HG02642 (cell line): ENCODE measurements at regions not wholly inside any gene's neighbourhood (a gene's known extent, or its start where the extent isn't known, plus 50 kb on each side); places are given as distances from the start of the nearest gene placed in this dataset.

Source experiments
- ATAC-seq: cut with Tn5 transposase; IDR thresholded peaks from one replicate; pipeline ENCODE4 v1.9.1; 2021; ENCODE audit warnings: mild to moderate bottlenecking; ENCODE audit not compliant: unreplicated experiment, poor library complexity

GRCh38 chr2:60298006-60298696 lies 255.3 kb downstream of the BCL11A start:
- ATAC-seq, result no peak

- no peak for ATAC-seq
These were observed 256.0 kb downstream of the BCL11A start for GRCh38 chr2:60297296-60298005.

- no peak for ATAC-seq
These were observed 257.1 kb downstream of the BCL11A start for GRCh38 chr2:60296219-60296955.

- no peak for ATAC-seq
These were observed 257.9 kb downstream of the BCL11A start for GRCh38 chr2:60295636-60295962.

GRCh38 chr2:60294901-60295635 lies 258.4 kb downstream of the BCL11A start:
- ATAC-seq, result no peak

DNA sequence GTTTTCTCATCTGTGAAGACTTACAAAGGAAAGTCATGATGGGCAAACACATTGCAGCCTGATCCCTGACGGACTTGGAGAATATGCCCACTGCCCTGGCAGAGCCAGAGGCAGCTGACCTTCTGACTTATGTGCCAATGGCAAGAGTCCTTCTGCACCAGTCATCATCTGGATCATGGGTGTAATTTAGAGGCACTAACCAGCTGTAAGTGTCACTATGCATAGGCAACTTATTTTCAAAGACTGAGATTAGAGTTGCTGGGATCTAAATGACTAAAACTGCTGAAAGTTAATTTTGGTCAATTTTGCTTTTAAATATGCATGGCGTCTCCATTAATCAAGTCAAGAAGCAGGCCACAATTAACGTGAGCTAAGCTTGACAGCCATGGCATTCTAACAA lies 261.2 kb downstream of the BCL11A start:
- no peak for ATAC-seq

GRCh38 chr2:60290509-60290908 lies 262.9 kb downstream of the BCL11A start:
- ATAC-seq, result no peak

- no peak for ATAC-seq
These were observed 267.7 kb downstream of the BCL11A start for GRCh38 chr2:60285626-60286316.

GRCh38 chr2:60283626-60284025 lies 269.8 kb downstream of the BCL11A start:
- ATAC-seq, result no peak

DNA sequence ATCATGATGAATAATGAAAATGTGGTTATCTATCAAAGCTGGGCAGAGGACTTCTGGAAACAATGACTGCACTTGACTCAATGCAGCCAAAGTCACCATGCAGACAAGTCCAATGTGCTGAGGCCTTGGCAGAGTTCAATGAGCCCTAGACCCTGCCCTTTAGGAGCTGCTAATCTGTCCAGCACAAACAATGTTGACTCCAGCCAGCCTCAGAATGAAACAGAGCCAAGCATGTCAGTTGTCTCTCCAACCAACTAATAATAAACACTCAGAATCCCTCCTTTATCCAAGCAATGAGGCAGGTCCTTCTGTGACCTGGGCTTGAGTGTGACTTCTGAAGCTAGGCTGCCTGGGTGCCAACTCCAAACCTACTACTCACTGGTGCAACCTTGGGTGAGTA lies 270.6 kb downstream of the BCL11A start:
- no peak for ATAC-seq

DNA sequence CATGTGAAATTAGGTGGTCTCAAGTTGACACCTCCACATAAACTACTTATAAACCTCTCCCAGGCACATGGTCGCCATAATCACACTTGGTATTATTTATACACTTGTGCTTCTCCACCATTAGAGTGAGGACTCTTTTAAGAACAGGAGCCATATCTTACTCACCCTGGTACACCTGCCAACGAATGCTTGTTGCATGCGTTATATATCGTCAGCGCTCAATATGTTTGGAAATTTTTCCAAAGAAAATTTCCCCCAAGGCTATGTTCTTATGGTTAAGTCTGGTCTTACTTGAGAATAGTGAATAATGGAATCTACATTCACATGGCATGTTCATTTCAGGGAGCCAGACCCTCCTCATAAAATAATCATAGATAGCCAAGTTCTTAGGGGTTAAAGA lies 271.7 kb downstream of the BCL11A start:
- no peak for ATAC-seq

GRCh38 chr2:60280238-60280637 lies 273.2 kb downstream of the BCL11A start:
- no peak for ATAC-seq

DNA sequence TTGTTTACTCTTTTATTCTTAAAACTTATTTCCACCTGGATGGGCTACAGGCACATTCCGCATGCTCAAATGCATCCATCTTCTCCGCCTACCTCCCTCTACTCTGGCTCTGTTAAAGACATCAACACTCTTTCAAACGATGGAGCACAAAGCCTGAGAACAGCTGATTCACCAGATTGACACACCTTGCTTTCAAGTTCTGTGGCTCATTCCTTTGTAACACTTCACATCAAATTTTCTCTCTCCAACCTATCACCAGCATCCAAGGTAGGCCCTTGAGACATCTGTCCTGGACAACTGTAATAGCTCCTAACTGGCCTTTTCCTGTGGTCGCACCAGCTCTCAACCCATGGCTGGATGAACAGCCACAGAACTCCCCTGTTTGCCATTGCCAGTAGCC lies 274.5 kb downstream of the BCL11A start:
- no peak for ATAC-seq

GRCh38 chr2:60275958-60276357 lies 277.5 kb downstream of the BCL11A start:
- no peak for ATAC-seq

- no peak for ATAC-seq
These were observed 279.6 kb downstream of the BCL11A start for GRCh38 chr2:60273836-60274235.

GRCh38 chr2:60271713-60272112 lies 281.7 kb downstream of the BCL11A start:
- no peak for ATAC-seq

- no peak for ATAC-seq
These were observed 282.3 kb downstream of the BCL11A start for GRCh38 chr2:60271131-60271530.

- no peak for ATAC-seq
These were observed 284.8 kb downstream of the BCL11A start for GRCh38 chr2:60268661-60269060.

DNA sequence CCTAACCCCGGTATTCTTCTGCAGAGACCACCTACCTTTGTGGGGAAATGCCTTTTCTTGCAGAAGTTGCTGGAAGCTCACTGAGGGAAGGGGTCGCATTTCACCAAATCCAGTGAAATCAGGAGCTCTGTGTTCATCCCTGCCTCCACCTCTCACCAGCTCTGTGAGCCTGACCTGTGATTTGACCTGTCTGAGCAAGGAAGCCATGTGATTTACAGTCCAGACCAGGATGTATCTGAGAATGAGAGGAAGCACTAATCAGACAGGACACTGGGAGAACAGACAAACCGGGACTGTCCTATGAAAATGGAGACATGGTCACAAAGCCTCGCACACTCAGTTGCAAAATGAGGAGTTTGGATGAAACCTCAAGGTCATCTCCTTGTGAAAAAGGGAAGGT lies 285.4 kb downstream of the BCL11A start:
- no peak for ATAC-seq

DNA sequence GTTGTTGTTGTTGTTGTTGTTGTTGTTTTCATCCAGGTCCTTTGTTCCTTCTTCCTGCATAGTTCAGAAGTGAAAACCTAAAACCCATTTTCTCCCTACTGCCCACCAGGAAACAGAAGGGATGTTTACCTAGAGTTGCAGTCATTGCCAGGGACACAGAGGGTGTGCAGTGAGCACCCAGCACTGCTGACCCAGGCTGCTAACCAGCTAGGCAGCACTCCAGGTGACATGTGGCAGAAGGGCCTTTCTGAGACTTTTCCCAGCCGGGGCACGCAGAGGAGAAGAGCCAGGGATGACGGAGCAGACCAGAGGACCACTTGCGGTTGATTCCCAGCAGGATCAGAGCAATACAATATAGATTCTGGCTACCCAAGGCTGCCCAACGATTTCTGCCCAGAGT lies 286.3 kb downstream of the BCL11A start:
- ATAC-seq, result no peak
